Hematopoietic multipotent progenitor cell treated with erythropoietin and hydrocortisone succinate and interleukin-3 and kit ligand, for 4 days (in vitro differentiated cells): ENCODE measurements at regions not wholly inside any gene's neighbourhood (a gene's known extent, or its start where the extent isn't known, plus 50 kb on each side); places are given as distances from the start of the nearest gene placed in this dataset.

Source experiments
- DNase-seq: peaks from one replicate; pipeline ENCODE4 v3.0.0-alpha.2; 2015

DNA sequence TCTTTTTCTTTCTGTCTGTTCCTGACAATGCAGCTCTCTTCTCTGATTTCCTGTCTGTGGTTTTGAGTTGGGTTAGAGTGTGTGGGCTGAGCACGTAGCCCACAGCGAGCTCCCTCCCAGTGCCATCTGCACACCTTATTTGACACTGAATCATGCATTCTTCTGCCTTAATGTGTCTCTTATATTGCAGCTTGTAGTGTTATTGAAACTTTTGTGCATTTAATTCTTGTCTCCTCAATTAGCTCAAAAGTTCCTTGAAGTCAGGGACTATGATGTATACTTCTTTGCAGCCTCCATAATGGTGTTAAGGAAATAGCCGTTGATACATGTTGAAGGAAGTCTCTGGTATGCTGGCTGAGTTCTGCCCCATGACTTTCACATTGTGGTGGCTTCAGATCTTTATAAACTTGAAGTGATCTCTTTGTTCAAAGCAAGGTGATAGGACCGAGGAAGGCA is 576.2 kb upstream of the CLINT1 start:
- peak; percentile 51 for DNase-seq

DNA sequence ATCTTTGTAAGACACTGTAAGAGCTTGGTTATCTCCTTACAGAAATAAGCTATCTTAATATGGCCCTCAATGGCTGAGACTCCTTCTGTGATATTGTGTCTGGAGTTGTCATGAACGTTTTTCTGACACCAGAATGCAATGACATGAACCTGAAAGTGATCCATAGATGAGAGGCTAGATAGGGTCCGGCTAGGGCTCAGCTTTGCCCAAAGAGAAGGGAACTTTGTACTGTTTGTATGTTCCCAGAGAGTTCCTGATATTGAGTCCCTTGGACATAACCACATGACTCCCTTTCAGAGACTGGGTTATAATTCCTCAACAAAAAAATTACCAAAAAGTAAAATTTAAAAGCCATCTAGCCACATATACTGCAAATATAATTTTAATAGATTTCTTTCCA is 575.8 kb upstream of the CLINT1 start:
- DNase-seq: no peak

DNA sequence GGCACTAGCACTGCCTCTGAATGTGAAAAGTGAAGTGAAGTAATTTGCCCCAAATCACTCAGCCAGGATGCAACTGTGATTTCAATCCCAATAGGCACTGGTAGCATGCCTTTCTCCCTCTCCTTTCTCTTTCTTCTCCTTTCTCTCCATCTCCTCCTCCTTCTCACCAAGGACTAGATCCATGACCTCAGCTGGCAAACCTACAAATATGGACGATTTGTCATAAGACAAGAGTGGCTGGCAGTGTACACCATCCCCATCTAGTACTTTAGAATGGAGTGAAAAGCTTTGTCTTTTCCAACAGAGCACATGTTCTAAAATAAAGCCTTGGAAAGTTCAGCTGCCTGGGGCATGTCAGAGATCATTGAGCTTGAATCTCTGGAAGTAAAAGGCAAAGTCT is 574.7 kb upstream of the CLINT1 start:
- no peak for DNase-seq

DNA sequence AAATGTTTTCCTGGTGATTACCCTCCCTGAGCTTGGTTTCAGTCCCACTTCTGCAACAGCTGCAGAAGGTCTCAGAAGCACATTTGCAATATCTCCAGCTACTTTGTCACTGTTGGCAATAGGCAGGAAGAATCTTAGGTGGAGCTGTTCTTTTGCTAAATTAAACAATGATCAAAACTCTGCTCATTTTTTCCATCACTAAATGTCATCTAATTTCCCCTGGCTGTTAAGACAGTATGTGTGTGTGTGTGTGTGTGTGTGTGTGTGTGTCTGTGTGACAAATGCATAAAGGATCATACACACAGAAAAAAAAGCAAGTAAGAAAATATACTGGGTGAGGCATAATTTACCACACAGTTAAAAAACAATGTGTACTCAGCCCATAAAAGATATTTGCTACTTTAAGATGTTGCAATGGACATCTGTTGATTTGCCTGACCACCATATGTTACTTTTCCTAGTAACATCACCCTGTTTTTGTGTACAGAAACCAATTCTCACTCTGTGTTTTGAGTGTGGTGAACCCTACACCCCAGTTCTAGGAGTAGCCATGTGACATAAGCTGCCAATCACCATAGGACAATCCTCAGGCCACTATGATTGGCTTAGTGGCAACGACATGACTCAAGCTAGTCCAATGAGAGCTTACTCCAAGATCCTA is 572.6 kb upstream of the CLINT1 start:
- no peak for DNase-seq

DNA sequence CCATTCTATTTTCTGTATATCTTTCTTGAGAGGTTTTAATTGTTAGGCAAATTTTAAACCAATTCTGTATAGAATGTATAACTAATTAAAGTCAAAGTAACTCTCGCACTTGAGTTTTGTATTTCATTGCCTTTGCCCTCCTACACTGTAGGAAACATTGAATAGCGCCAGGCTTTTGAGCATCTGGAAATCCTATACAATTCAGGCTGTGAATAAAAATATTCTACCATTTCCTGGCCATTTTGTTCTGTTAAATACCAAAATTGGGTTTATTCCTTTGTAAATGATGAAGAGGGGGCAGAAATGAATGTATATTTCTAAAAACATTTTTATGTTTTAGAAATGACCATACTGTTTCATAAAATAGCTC is 571.8 kb upstream of the CLINT1 start:
- no peak for DNase-seq

DNA sequence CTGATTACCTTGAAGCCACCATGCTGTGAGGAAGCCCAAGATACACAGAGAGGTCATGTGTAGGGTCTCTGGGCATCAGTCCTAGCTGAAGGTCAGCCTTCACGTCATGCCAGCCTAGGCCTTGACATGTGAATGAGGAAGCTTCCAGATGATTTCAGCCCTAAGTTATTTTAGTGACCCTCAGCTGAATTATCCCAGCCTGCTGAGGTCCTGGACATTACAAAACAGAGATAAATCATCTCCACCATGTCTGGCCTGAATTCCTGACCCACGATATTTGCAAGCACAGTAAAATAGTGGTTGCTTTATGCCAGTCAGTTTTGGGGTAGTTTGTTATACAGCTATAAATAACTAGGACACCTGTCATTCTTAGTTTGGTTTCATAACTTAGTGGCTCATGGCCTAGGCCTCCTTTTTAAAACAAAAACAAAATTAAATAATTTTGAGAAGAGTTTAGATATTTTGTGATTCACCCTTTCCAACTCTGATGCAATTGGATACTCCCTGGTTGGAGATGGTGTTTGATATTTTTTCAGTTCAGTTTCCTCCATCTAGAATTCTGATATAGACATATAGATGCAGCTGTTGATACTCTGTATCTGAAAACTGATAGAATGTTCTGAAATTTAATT is 571.3 kb upstream of the CLINT1 start:
- no peak for DNase-seq

DNA sequence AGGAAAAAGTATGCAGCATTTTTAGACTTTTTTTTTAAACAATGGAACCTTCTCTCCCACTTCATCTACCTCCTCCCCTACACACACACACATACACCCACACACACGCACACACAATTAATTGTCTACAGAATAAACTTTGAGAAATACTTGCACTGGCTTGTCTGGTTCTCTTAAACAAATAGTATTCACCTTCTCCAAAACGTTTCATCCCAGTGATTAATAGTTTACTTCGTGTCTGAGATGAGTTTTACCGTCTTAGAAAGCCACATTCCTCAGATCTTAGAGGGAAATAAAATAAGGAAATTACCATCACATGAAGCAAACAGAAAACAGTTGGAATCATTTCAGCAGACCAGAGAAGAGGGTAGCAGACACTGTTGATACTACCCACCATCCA is 570.6 kb upstream of the CLINT1 start:
- DNase-seq: no peak

DNA sequence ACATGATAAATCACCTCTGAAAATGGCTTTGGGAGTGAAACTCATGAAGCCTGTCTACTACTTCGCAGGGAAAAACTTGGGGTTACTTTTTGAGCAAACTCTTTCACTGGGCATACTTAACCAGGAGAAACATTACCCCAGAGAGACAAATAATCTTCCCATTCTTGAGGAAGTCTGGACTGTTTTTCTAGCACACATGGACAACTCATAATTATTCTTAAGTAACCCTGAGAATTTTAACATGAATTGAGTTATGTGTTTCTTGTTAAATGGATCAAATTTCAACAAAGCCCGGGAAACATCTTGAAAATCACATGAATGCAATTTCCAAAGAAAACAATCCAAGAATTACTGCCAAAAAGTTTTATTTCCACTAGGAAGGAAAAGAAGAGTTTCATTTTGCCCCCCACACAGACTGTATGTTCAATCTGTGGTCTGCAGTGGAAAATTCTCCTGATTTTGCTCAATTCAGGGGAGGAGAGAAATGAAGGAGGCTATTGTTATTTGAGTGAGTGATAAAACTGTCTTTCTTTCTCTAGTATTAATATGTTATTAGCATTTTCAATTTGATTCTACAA is 564.8 kb upstream of the CLINT1 start:
- DNase-seq: no peak

DNA sequence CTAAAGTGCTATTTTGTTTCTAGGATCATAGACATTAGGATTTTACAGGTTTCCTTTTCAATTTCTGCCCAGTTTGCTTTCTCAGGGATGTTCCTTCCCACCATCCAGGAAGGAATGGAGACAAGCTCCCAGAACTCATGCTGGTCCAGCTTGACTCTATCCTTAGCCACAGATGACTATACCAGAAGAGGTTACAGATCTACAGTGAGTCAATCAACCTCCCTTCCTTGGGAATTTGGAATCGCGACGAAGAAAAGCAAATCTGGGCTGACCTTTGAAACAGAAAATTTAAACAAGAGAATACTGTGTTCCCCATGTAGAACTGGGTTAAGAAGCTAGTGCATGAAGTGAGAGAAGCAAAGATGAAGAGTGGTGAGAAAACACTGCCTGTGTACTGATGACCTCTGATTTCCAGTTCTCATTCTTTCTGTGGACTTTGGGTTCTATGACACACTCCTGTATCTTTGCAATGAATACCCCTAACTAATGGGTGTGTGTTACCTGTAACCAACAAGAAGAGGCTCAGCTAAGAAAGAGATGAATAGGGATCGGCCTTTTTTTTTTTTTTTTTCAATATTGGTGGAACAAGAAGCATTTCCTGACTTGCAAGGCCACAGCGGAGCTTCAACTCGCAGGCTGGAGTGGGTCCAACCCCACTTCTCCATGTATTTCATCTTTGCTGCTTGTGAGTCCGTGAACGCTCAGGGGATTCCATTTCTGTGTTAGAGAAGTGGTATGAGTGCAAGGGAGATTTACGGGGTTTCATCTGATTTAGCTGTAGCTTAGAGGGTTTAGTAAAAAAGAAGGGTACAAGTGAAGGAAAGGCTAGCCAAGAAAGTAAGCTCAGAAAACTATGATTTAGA is 563.9 kb upstream of the CLINT1 start:
- DNase-seq: no peak

DNA sequence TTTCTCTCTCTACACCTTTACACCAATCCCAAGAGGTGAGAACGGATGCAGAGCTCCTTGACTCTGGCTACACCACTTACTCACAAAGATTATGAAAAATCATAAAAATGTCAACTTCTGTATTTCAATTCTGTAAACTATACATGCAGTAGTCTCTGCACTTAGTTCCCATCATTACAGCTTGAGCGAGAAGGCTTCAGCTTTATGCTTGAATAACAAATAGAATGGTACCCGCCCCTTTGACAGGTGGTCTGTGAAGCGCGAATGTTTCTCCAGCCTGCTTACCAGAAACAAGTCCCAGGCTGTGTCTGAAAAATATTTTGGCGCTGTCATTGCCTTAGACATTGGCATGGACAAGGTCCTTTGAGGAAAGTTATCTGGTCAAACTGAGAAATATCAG is 562.4 kb upstream of the CLINT1 start:
- DNase-seq: no peak

DNA sequence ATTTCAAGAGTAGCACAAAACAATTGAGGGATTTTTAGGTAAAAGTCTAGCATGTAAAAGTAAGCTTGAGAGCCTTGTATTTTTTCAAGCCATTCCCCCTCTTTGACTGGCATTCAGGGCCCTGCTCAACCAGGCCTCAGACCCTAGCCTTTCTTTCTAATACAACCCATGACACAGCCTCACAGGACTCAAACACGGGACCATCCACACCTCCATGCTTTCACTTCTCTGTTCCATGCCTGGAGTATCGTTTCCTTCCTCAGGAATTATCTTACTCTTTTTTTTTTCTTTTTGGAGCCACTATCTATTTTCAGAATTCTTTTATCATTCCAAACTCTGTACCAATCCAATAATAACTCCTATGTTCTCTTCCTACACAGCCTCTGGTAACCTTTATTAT is 560.2 kb upstream of the CLINT1 start:
- no peak for DNase-seq

DNA sequence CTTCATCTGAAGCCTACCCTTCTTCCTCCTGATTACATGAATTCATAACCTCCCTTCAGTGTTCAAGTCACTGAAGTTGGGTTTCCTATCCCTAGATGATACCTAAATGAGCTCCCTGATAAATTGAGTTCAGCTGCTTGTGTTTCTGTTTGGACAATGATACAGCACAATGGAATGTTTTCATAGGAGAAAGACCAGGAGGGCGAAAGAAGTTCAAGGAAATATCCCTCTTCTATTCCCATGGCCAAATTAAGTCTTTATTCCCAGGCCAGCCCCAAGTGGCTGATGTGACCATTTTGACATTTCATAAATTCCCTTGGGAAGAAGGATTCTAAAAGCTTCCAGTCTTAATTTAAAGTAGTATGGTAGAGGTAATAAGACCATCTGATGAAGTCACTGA is 555.8 kb upstream of the CLINT1 start:
- no peak for DNase-seq

DNA sequence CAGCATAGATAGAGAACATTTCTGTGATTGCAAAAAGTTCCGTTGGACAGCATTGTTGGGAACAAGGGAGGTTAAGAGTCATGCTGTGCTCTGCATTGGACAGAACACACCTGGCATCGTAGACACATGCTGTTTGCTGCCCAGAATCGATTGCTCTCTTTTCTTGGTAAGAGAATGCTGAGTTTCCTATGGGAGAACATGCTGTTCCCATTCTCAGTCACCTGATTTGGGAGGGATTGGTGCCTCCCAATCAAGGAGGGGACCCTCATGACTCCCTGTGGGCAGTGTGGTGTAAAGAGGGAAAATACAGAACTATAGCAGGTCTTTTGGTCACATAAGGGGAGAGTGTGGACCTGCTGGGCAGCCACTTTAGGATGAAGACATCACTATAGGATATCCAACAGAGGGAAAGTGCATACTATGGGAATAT is 555.4 kb upstream of the CLINT1 start:
- no peak for DNase-seq

DNA sequence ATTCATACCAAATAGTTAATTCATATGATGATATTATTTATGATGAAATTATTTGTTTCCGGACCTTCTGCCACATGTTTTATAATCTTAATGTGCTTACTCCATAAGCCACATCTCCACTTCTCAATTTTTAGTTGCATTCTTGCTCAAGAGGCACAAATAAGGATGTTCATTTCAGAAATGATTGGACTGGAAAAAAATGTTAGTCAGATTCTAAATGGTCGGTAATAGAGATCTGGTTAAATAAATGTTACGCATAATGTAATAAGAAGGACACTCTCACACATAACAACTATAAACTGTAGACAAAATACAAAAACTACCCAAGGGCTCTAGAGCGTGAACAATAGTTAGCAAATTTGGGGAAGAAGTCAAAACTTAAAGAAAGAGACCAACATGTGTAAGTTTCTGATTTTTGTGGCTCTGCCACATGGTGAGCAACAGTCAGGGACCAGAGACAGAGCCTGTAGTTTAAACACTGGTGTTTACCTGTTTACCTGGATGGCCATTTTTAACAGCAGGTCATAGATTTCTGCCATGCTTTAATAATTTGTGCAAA is 554.3 kb upstream of the CLINT1 start:
- no peak for DNase-seq

DNA sequence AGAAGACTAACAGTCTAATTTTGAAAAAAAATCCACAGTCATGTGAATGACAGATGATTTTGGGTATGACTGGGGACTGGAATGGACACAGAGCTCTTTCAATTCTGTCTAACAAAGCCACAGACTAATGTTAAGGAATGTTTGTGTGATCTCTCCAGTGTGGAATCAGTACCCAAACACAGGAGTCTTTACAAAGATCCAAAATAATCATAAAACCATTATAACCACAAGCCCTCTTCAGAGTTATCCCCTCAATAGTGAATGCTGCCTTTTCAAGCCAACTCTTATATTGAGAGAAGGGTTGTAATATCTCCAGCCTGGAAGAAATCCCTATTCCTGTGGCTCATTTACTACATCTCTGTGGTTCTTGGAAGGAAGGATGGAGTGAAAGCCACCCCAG is 552.0 kb upstream of the CLINT1 start:
- no peak for DNase-seq

DNA sequence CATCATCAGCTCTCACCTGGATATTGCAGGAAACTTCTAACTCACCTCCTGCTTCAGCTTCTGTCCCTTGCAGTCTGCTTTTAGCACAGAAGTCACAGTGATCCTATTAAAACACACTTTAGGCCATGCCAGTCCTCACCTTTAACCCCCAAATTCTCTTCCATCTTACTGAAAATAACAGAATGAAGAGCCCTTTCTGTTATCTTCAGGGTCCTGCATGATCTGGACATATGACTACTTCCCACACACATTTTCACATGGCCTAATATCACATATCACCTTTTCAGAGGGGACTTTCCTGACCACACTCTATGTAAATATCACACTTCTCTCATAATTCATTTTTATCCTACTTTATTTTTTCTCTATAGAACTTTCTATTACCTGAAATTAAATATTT is 550.6 kb upstream of the CLINT1 start:
- DNase-seq: no peak

DNA sequence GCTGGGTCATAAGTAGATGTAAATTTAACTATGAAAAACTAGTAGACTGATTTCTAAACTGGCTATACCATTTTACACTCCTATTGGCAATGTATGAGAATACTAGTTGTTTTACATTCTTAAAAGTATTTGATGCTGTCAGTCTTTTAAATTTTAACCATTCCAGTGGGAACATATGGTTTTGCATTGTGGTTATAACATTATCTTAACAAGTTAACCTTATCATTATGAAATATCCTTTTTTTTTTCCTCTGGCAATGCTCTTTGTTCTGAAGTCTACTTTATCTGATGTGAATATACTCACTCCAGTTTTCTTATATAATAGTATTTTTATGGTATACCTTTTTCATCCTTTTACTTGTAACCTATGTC is 548.9 kb upstream of the CLINT1 start:
- DNase-seq: peak; percentile 8

DNA sequence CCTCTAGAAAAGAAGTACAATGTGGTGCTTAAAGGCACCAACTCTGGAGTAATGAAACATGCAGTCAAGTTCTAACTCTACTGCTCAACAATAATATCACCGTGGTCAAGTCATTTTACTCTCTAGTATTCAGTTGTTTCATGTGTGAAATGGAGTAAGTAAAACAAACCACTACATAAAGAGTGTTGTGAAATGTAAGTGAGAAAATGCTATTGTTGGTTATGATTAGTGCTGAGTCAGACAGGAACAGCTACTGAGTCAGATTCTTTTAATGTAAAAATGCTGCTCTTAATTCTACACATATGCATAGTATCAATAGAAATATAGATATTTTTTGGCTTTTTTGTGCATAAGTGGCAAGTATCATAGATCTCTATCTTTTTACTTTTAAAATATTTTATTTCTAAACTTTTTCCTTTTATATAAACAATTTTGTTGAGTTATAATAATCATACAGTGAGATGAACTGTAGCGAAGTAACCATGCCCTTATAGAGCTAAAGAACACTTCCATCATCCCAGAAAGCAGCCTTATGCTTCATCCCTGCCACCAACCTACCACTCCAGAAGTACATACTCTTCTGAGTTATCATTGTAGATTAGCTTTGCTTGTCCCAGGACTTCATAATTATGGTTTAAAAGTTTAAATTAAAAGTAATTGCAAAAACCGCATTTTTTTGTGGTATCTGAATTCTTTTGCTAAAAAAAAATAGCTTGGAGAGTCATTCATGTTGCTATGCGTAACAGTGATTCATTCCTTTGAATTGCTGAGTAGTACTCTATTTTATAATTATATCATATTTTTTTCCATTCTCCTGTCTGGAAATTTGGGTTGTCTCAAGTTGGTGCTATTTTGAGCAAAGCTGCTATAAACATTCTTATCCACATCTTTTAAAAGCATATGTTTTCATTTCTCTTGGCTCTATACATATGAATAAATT is 548.2 kb upstream of the CLINT1 start:
- DNase-seq: peak; percentile 22

DNA sequence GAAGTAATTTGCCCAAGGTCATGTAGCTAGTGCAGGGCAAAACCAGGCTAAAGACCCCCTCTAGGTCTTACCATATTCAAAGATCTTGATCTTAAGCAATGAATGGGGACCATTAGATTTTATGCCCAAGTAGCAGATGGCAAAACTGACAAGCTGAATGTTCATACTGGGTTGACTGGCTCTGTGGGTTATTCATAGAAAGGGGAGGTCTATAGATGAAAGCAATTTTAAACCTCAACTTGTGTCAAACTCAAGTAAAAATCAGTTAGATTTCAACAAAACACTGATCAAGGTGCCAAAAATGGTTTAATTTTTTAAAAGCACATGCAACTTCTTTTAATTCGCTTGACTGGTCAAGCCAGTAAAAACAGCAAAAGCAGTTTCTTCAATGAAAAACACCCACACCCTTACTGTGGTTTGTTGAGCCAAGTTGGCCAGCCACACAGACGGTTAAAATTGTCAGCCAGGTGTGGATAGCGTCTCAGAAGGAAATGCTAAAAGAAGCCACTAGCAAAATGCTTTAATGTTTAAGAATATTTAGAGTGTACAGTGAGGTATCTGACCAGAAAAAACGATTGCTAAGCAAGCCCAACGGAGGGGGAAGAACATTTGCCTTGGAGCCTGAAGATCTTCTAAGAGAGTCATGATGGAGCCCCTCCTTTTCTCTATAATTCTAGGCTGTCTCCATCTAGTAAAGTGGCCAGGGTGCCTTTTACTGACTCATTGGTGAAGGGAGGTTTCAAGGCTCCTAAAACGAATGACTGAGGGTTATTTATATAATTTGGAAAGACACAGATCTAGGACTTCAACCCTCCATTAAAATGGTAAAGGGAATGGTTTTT is 539.6 kb upstream of the CLINT1 start:
- no peak for DNase-seq

DNA sequence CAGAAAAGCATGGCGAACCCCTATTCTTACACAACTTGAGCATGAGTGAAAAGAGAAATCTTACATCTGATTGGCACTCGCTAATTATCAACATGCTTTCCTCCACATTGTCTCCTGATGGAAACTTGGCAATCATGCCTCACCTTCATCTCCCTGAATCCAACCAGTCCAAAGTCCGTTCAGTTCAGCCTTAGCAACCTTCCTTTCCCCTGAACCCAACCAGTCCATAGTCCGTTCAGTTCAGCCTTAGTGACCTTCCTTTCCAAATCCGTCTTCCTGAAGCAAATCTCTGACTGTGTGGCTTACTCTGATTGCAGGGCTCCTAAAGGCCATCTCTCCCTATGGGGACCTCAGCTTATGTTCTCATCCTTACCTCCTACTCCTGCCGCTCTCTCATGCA is 538.3 kb upstream of the CLINT1 start:
- no peak for DNase-seq

DNA sequence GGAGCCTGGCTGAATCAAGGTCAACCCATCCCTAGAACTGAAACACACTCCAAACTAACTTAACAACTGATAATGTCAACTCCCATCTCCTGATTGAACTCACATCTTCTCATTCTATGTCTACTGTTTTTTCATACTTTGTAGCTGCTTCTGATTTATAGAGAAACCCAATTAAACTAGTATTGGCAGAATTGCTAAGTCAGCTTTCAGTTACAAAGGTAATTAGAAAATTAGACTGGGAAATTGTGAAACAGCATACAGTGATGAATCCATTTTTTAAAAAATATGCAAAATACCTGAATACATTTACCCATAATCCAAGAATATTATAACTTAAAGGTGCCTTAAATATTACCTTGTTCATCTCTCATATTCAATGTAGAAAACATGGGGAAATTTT is 535.2 kb upstream of the CLINT1 start:
- DNase-seq: no peak
